K562 (cell line): ENCODE measurements at regions not wholly inside any gene's neighbourhood (a gene's known extent, or its start where the extent isn't known, plus 50 kb on each side); places are given as distances from the start of the nearest gene placed in this dataset.

Experiments
- ATAC-seq: fragments of 200-7000 bp; cut with Tn5 transposase; 3 replicates; pipeline ENCODE4 v1.9.1; 2020; ENCODE audit warnings: moderate library complexity
- BruUV-seq: library from RNA; stranded (reverse); fragments of 400-500 nt; replicated peaks from 2 replicates; lab custom pipeline; 2021; lab: Mats Ljungman, UMichigan
- CTCF ChIA-PET: fragments of 300-600 bp; formaldehyde crosslinking; extraction: SDS; loops from one replicate; lab custom pipeline; 2021; ENCODE audit warnings: low intra/inter-chr PET ratio; lab: Yijun Ruan, JAX
- POLR2A ChIA-PET: fragments of 300-600, 350-650 bp; sonication (Branson Sonifier 250); formaldehyde crosslinking; extraction: SDS; loops from one replicate; lab custom pipeline; 2021; ENCODE audit warnings: antibody characterized with exemption, inconsistent platforms; lab: Yijun Ruan, JAX
- DNase-seq, 4 experiments: peaks; one replicate each; pipeline versions ENCODE4 v3.0.0 to v3.0.0-alpha.2; 2011 to 2018; ENCODE audit warnings: low spot score in 3 of 4, mixed read lengths in 3 of 4; ENCODE audit errors: extremely low read depth in 1 of 4
- FAIRE-seq: peaks from 2 replicates; lab custom pipeline; 2011; peaks lifted over from hg19 to GRCh38; lab: Jason Lieb, UNC
- H2AFZ ChIP-seq: 2 replicates; pipeline ENCODE4 v1.6.0; 2011; ENCODE audit warnings: low read depth, low read length, control low read depth, inconsistent platforms
- H3K27ac ChIP-seq: fragments of 200-600 bp; 3 replicates; pipeline ENCODE4 v1.8.0; 2011; ENCODE audit warnings: low read depth, mild to moderate bottlenecking, control low read depth, inconsistent platforms, low read length, moderate library complexity, mixed read lengths; ENCODE audit errors: extremely low read depth
- H3K27me3 ChIP-seq, 2 experiments: fragments of 300-600 bp in 1 of 2; 2 replicates in 1 of 2; 3 replicates in 1 of 2; pipeline versions ENCODE4 v1.6.0 to v1.8.0; 2011; ENCODE audit warnings: inconsistent platforms in 2 of 2, low read length in 2 of 2, mild to moderate bottlenecking in 1 of 2, mixed read lengths in 1 of 2, moderate library complexity in 1 of 2; ENCODE audit not compliant: control insufficient read depth in 2 of 2, insufficient read depth in 2 of 2
- H3K36me3 ChIP-seq: fragments of 300-600 bp; 3 replicates; pipeline ENCODE4 v1.8.0; 2011; ENCODE audit warnings: mild to moderate bottlenecking, low read length, inconsistent platforms; ENCODE audit not compliant: control insufficient read depth, insufficient read depth
- H3K4me1 ChIP-seq, 2 experiments: fragments of 200-600 bp in 1 of 2; replicated peaks in 1 of 2; 2 replicates in 1 of 2; 3 replicates in 1 of 2; pipeline versions ENCODE4 v1.5.1 to v1.8.0; 2011; ENCODE audit warnings: inconsistent platforms in 2 of 2, low read length in 2 of 2, mild to moderate bottlenecking in 1 of 2, mixed read lengths in 1 of 2, moderate library complexity in 1 of 2; ENCODE audit not compliant: control insufficient read depth in 2 of 2, insufficient read depth in 2 of 2
- H3K4me2 ChIP-seq: 2 replicates; pipeline ENCODE4 v1.6.1; 2011; ENCODE audit warnings: low read length, control low read depth, inconsistent platforms, mixed read lengths; ENCODE audit not compliant: insufficient read depth
- H3K4me3 ChIP-seq: fragments of 200-600 bp; sonication (generic), shearing (Covaris generic); 2 replicates; pipeline ENCODE4 v1.5.1; 2016; ENCODE audit warnings: control low read depth, inconsistent platforms
- H3K79me2 ChIP-seq: fragments of 200-600 bp; 3 replicates; pipeline ENCODE4 v1.8.0; 2011; ENCODE audit warnings: low read length, inconsistent platforms; ENCODE audit not compliant: control insufficient read depth, insufficient read depth
- H3K9ac ChIP-seq, 2 experiments: 2 replicates each; pipeline versions ENCODE4 v1.6.0 to v1.6.1; 2011; ENCODE audit warnings: low read depth in 2 of 2, low read length in 2 of 2, control low read depth in 1 of 2, inconsistent platforms in 1 of 2, mild to moderate bottlenecking in 1 of 2, mixed read lengths in 1 of 2; ENCODE audit not compliant: insufficient read depth in 1 of 2
- H3K9me1 ChIP-seq: one replicate; pipeline ENCODE4 v1.6.0; 2011; ENCODE audit warnings: inconsistent platforms, mild to moderate bottlenecking, low read length, moderate library complexity; ENCODE audit not compliant: control insufficient read depth, insufficient read depth
- H3K9me3 ChIP-seq: replicated peaks from 2 replicates; pipeline ENCODE4 v1.5.1; 2011; ENCODE audit warnings: low read depth, low read length, inconsistent platforms; ENCODE audit not compliant: control insufficient read depth, insufficient read depth
- H4K20me1 ChIP-seq: replicated peaks from 2 replicates; pipeline ENCODE4 v1.6.1; 2011; ENCODE audit warnings: low read length, inconsistent platforms, mixed read lengths; ENCODE audit not compliant: control insufficient read depth, insufficient read depth
- ATF7 ChIP-seq: fragments of 450-650 bp; IDR thresholded peaks from 2 replicates; pipeline ENCODE4 v1.7.1; 2014; ENCODE audit warnings: mild to moderate bottlenecking, moderate library complexity
- EZH2 ChIP-seq: IDR thresholded peaks from 2 replicates; pipeline ENCODE4 v1.6.1; 2012; ENCODE audit warnings: low read depth, mild to moderate bottlenecking, inconsistent platforms, low read length, borderline replicate concordance
- KDM1A ChIP-seq, 2 experiments: fragments of 450-650 bp; IDR thresholded peaks; 2 replicates each; pipeline ENCODE4 v1.6.1; 2016; ENCODE audit warnings: mild to moderate bottlenecking in 2 of 2
- KLF13 ChIP-seq: fragments of 450-650 bp; IDR thresholded peaks from 2 replicates; pipeline ENCODE4 v1.6.1; 2016; ENCODE audit warnings: missing genetic modification characterization, low read depth, mild to moderate bottlenecking, missing compliant biosample characterization, moderate library complexity, borderline replicate concordance
- LCOR ChIP-seq: sonication (generic); formaldehyde crosslinking; IDR thresholded peaks from 2 replicates; pipeline ENCODE4 v1.8.0; 2022; ENCODE audit warnings: mild to moderate bottlenecking, missing genetic modification reagents
- NFE2L1 ChIP-seq: fragments of 450-650 bp; IDR thresholded peaks from 2 replicates; pipeline ENCODE4 v1.6.1; 2016; ENCODE audit warnings: missing genetic modification characterization, low read depth, mild to moderate bottlenecking, missing compliant biosample characterization, moderate library complexity, borderline replicate concordance
- POLR2A ChIP-seq: fragments of 450-650 bp; conservative IDR thresholded peaks from 2 replicates; pipeline ENCODE4 v1.6.1; 2016
- SREBF2 ChIP-seq: sonication (generic); formaldehyde crosslinking; IDR thresholded peaks from 2 replicates; pipeline ENCODE4 v1.4.0; 2020; ENCODE audit warnings: mild to moderate bottlenecking, missing genetic modification reagents
- WHSC1 ChIP-seq: IDR thresholded peaks from one replicate; pipeline ENCODE4 v1.6.1; 2012; ENCODE audit warnings: low read length, control low read depth, inconsistent platforms
- ZNF274 ChIP-seq: IDR thresholded peaks from 2 replicates; pipeline ENCODE4 v1.6.1; 2011; ENCODE audit warnings: low read depth, mild to moderate bottlenecking, low read length, moderate library complexity, borderline replicate concordance
- WGBS: fragments of 100-300 bp; shearing (Covaris generic); methylation state at CpG from one replicate; pipeline ENCODE4 v1.1.6; 2016; ENCODE audit warnings: low coverage, mixed read lengths; ENCODE audit not compliant: insufficient coverage; ENCODE audit errors: missing lambda C conversion rate; 5-methylcytosine and 5-hydroxymethylcytosine counted together
- in situ Hi-C: fragments of 300-500 bp; cut with MboI; formaldehyde crosslinking; loops from 4 replicates; pipeline ENCODE4 v1.15.0; 2018; ENCODE audit warnings: inconsistent platforms, mixed read lengths
- intact Hi-C: fragments of 100-400 bp; cut with micrococcal nuclease; formaldehyde crosslinking; loops from 2 replicates; pipeline ENCODE4 v1.14.2; 2022
- TF ChIP-seq, protein P1 (sequence below): fragments of 250-450 bp; sonication (Bioruptor Pico); IDR thresholded peaks from 2 replicates; pipeline ENCODE4 v1.8.0; 2022; ENCODE audit warnings: inconsistent platforms
- TF ChIP-seq, protein P2 (sequence below): fragments of 250-450 bp; sonication (Bioruptor Pico); IDR thresholded peaks from 2 replicates; pipeline ENCODE4 v1.5.0; 2021; ENCODE audit warnings: mild to moderate bottlenecking, borderline replicate concordance
- TF ChIP-seq, protein P3 (sequence below): fragments of 250-450 bp; sonication (Bioruptor Pico); IDR thresholded peaks from 2 replicates; pipeline ENCODE4 v1.8.0; 2022; ENCODE audit warnings: moderate library complexity, mild to moderate bottlenecking, inconsistent platforms
- TF ChIP-seq, protein P4 (sequence below): IDR thresholded peaks from 2 replicates; pipeline ENCODE4 v1.6.1; 2012; ENCODE audit warnings: low read depth, low read length, improper control_type of control experiment, borderline replicate concordance
- TF ChIP-seq, protein P5 (sequence below): fragments of 450-650 bp; formaldehyde crosslinking; IDR thresholded peaks from 2 replicates; pipeline ENCODE4 v1.4.0; 2020; ENCODE audit warnings: mild to moderate bottlenecking, moderate library complexity

DNA sequence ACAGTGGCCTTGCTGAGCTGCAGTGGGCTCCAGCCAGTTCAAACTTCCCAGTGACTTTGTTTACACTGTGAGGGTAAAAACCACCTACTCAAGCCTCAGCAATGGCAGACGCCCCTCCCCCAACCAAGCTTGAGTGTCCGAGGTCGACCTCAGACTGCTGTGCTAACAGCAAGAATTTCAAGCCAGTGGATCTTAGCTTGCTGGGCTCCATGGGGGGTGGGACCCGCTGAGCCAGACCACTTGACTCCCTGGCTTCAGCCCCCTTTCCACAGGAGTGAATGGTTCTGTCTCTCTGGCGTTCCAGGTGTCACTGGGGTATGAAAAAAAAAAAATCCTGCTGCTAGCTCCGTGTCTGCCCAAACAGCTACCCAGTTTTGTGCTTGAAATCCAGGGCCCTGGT lies 168.9 kb upstream of the INTU start:
- CTCF ChIA-PET: interaction anchor here (0.6 kb wide), 1 partner anchor 83 kb away, joined by 3 read pairs; no protein-coding TSS in a partner anchor
- Histone ChIP-seq H3K79me2 (no peaks in the 10 kb centered on the region), H3K4me1 (no peaks in the 10 kb centered on the region; a peak in 1 of 5 replicates), H3K4me3 (no peak overlapping the region), H3K9me3 (no peaks in the 10 kb centered on the region), H3K27ac (no peak overlapping the region), H3K27me3 (peaks cover 3 to 7% of the 10 kb centered on the region in 2 experiments; a peak in 3 of 5 replicates), H3K36me3 (no peaks in the 10 kb centered on the region), H3K4me2 (no peak overlapping the region), H4K20me1 (no peaks in the 10 kb centered on the region), H3K9ac (no peak overlapping the region), H2AFZ (no peak overlapping the region), H3K9me1 (no peaks in the 10 kb centered on the region)
- POLR2A ChIA-PET: no interaction called here
- DNase-seq: no peak
- ATAC-seq: no peak
- intact Hi-C loops (no loop called here), in situ Hi-C loops (no loop called here)
- no TSS peak for BruUV-seq
- WGBS: 0% methylated on average over 5 of the region's 6 CpGs
- no peak for FAIRE-seq
- TF ChIP-seq EZH2: no peak
- no peak for TF ChIP-seq SREBF2
- no peak for TF ChIP-seq ATF7
- no peak for TF ChIP-seq NFE2L1 (tag)
- TF ChIP-seq, protein P1, sequence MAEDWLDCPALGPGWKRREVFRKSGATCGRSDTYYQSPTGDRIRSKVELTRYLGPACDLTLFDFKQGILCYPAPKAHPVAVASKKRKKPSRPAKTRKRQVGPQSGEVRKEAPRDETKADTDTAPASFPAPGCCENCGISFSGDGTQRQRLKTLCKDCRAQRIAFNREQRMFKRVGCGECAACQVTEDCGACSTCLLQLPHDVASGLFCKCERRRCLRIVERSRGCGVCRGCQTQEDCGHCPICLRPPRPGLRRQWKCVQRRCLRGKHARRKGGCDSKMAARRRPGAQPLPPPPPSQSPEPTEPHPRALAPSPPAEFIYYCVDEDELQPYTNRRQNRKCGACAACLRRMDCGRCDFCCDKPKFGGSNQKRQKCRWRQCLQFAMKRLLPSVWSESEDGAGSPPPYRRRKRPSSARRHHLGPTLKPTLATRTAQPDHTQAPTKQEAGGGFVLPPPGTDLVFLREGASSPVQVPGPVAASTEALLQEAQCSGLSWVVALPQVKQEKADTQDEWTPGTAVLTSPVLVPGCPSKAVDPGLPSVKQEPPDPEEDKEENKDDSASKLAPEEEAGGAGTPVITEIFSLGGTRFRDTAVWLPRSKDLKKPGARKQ: no peak
- TF ChIP-seq, protein P2, sequence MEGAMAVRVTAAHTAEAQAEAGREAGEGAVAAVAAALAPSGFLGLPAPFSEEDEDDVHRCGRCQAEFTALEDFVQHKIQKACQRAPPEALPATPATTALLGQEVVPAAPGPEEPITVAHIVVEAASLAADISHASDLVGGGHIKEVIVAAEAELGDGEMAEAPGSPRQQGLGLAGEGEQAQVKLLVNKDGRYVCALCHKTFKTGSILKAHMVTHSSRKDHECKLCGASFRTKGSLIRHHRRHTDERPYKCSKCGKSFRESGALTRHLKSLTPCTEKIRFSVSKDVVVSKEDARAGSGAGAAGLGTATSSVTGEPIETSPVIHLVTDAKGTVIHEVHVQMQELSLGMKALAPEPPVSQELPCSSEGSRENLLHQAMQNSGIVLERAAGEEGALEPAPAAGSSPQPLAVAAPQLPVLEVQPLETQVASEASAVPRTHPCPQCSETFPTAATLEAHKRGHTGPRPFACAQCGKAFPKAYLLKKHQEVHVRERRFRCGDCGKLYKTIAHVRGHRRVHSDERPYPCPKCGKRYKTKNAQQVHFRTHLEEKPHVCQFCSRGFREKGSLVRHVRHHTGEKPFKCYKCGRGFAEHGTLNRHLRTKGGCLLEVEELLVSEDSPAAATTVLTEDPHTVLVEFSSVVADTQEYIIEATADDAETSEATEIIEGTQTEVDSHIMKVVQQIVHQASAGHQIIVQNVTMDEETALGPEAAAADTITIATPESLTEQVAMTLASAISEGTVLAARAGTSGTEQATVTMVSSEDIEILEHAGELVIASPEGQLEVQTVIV (CRISPR knock-in tag): no peak
- TF ChIP-seq ZNF274: no peak
- TF ChIP-seq LCOR (CRISPR knock-in tag): no peak
- TF ChIP-seq, protein P3, sequence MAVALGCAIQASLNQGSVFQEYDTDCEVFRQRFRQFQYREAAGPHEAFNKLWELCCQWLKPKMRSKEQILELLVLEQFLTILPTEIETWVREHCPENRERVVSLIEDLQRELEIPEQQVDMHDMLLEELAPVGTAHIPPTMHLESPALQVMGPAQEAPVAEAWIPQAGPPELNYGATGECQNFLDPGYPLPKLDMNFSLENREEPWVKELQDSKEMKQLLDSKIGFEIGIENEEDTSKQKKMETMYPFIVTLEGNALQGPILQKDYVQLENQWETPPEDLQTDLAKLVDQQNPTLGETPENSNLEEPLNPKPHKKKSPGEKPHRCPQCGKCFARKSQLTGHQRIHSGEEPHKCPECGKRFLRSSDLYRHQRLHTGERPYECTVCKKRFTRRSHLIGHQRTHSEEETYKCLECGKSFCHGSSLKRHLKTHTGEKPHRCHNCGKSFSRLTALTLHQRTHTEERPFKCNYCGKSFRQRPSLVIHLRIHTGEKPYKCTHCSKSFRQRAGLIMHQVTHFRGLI: no peak
- TF ChIP-seq, protein P4, sequence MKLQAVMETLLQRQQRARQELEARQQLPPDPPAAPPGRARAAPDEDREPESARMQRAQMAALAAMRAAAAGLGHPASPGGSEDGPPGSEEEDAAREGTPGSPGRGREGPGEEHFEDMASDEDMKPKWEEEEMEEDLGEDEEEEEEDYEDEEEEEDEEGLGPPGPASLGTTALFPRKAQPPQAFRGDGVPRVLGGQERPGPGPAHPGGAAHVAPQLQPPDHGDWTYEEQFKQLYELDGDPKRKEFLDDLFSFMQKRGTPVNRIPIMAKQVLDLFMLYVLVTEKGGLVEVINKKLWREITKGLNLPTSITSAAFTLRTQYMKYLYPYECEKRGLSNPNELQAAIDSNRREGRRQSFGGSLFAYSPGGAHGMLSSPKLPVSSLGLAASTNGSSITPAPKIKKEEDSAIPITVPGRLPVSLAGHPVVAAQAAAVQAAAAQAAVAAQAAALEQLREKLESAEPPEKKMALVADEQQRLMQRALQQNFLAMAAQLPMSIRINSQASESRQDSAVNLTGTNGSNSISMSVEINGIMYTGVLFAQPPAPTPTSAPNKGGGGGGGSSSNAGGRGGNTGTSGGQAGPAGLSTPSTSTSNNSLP: no peak
- TF ChIP-seq KLF13 (tag): no peak
- no peak for TF ChIP-seq KDM1A (IDR thresholded peaks at IDR 0.05)
- TF ChIP-seq WHSC1: no peak
- no peak for TF ChIP-seq POLR2A
- TF ChIP-seq, protein P5, sequence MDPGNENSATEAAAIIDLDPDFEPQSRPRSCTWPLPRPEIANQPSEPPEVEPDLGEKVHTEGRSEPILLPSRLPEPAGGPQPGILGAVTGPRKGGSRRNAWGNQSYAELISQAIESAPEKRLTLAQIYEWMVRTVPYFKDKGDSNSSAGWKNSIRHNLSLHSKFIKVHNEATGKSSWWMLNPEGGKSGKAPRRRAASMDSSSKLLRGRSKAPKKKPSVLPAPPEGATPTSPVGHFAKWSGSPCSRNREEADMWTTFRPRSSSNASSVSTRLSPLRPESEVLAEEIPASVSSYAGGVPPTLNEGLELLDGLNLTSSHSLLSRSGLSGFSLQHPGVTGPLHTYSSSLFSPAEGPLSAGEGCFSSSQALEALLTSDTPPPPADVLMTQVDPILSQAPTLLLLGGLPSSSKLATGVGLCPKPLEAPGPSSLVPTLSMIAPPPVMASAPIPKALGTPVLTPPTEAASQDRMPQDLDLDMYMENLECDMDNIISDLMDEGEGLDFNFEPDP (CRISPR knock-in tag): no peak
